Adipocyte (in vitro differentiated cells): ENCODE measurements at regions not wholly inside any gene's neighbourhood (a gene's known extent, or its start where the extent isn't known, plus 50 kb on each side); places are given as distances from the start of the nearest gene placed in this dataset.

Experiments used
- DNase-seq: peaks from one replicate; pipeline ENCODE4 v3.0.0-alpha.2; 2015; ENCODE audit warnings: low read depth
- H3K27me3 ChIP-seq: replicated peaks from 2 replicates; pipeline ENCODE4 v1.7.0; 2013; ENCODE audit warnings: mild to moderate bottlenecking, low read length, moderate library complexity; ENCODE audit not compliant: control insufficient read depth, insufficient read depth
- H3K36me3 ChIP-seq: 2 replicates; pipeline ENCODE4 v1.7.0; 2013; ENCODE audit warnings: low read length, mild to moderate bottlenecking, moderate library complexity; ENCODE audit not compliant: control insufficient read depth, insufficient read depth, severe bottlenecking
- H3K4me1 ChIP-seq: 2 replicates; pipeline ENCODE4 v1.7.0; 2013; ENCODE audit warnings: mild to moderate bottlenecking, low read length, moderate library complexity; ENCODE audit not compliant: control insufficient read depth, insufficient read depth
- H3K4me3 ChIP-seq: 2 replicates; pipeline ENCODE4 v1.7.0; 2013; ENCODE audit warnings: mild to moderate bottlenecking, low read length, moderate library complexity
- H3K9ac ChIP-seq: 2 replicates; pipeline ENCODE4 v1.7.0; 2013; ENCODE audit warnings: mild to moderate bottlenecking, low read length, moderate library complexity
- H3K9me3 ChIP-seq: 2 replicates; pipeline ENCODE4 v1.7.0; 2013; ENCODE audit warnings: mild to moderate bottlenecking, low read length, moderate library complexity; ENCODE audit not compliant: control insufficient read depth

DNA sequence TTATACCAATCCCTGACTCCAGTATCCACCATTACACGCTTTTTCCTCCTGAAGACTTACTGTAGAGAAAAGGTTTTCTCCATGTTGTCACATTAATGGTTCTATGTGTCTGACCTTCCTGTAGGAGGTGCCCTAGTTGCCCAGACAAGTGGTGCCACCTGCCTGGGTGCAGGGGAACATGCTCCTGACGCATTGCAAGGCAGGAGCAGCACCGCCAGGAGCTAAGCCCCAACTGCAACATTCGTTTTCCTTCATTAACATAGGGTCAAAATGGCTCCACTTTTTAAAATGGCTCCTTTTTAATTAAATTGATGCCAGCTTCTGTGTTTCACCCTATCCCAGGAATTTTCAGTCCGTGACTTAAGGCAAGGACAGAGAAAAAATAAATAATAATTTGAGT is 220.1 kb upstream of the SAMSN1 start:
- no peak overlapping the region for H3K9ac ChIP-seq
- H3K4me1 ChIP-seq, result no peaks in the 10 kb centered on the region
- no peaks in the 10 kb centered on the region for H3K9me3 ChIP-seq
- H3K36me3 ChIP-seq, result no peaks in the 10 kb centered on the region
- H3K4me3 ChIP-seq, result no peak overlapping the region
- no peaks in the 10 kb centered on the region for H3K27me3 ChIP-seq
- DNase-seq, result no peak

DNA sequence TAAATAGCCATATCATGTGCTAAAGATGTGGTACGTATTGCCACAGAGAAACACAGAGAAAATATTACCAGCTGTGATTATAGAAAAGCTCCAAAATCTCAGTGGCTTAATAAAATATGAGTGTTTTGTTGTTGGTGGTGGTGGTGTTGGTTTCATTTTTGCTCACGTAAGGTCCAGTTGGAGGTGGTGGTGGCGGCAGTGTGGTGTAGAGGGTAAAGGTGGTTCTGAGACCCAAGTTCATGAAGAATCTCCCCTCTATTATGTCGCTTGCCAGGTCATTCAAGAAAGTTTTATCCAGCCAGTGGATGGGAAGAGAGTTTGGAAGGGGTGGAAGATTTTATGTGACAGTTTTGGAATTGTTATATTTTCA is 217.6 kb upstream of the SAMSN1 start:
- no peak for DNase-seq
- Histone ChIP-seq H3K36me3 (no peaks in the 10 kb centered on the region), H3K4me1 (no peaks in the 10 kb centered on the region), H3K27me3 (no peaks in the 10 kb centered on the region), H3K4me3 (no peak overlapping the region), H3K9me3 (peaks cover 5% of the 10 kb centered on the region), H3K9ac (no peak overlapping the region)

DNA sequence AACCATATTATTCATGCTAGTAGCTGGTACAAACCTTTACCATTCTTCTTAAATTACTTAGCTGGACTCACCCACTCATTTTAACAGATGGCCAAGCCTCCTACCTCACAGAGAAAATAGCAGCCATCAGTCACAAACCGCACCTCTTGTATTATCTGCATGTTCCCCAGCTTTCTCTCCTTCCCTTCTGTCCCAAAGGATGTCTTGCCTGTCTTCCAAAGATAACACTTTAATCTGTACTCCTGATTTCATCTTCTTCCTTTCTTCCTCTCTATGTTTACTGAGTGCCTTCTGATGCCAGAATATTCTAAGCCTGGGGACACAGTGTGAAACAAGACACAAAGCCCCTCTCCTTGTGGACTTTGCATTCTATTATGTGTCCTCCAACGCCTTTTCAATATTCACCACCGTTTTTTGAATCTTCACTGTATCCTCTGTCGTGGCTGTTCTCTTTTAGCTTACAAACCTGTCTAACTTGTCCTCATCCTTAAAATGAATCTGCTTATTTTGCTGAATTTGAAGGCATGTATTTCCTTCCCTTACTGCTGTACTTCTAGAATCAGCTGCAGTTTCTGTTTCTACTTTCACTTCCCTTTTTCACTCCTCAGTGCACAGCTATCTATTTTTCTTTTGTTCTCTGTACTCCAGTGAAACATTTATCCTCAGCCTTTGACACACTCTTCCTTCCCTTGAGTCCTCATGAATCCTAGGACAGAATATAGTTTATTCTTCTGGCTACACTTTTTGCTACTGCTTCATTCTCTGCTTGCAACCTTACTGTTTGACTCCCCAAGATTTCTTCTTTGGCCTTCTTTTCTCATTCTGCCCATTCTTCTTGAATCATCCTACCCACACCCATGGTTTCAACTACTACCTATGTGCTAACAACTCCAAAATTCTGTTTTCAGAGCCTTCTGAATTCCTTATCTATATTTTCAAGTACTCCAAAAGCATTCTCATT is 216.9 kb upstream of the SAMSN1 start:
- H3K9me3 ChIP-seq, result peaks cover 5% of the 10 kb centered on the region
- H3K4me3 ChIP-seq, result no peak overlapping the region
- peak; percentile 6 for DNase-seq
- no peaks in the 10 kb centered on the region for H3K4me1 ChIP-seq
- H3K36me3 ChIP-seq, result no peaks in the 10 kb centered on the region
- H3K9ac ChIP-seq, result no peak overlapping the region
- no peaks in the 10 kb centered on the region for H3K27me3 ChIP-seq

DNA sequence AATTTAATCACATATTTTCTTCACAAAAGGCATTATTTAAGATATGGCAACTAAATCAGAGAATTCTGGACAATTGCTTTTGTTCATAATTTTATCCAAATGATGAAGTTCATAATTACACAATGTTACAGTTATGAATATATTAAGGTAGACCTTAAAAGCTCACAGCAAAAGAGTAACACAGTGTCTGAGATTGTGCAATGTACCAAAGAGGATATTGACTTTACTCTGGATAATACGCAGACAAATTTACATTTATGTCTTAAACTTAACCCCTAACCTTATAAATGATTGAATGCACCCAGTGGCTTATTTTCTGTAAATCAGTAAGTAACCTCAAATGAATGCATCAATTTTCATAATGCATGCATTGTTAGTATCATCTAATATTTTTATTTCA is 216.2 kb upstream of the SAMSN1 start:
- no peaks in the 10 kb centered on the region for H3K4me1 ChIP-seq
- H3K36me3 ChIP-seq, result no peaks in the 10 kb centered on the region
- no peak for DNase-seq
- peaks cover 5% of the 10 kb centered on the region for H3K9me3 ChIP-seq
- no peaks in the 10 kb centered on the region for H3K27me3 ChIP-seq
- H3K4me3 ChIP-seq, result no peak overlapping the region
- no peak overlapping the region for H3K9ac ChIP-seq

DNA sequence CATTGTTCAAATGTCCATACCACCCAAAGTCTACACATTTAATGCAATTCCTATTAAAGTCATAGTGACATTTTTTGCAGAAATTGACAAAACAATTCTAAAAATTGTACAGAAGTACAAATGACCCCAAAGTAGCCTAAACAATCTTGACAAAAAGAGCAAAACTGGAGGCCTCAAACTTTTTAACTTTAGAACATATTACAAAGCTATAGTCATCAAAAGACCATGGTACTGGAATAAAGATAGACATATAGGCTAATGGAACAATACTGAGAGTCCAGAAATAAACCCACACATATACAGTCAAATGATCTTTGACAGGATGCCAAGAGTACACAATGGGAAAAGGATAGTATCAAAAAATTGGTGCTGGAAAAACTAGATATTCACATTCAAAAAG is 213.2 kb upstream of the SAMSN1 start:
- Histone ChIP-seq H3K9ac (no peak overlapping the region), H3K9me3 (peaks cover 15% of the 10 kb centered on the region), H3K27me3 (no peaks in the 10 kb centered on the region), H3K4me1 (no peaks in the 10 kb centered on the region), H3K36me3 (no peaks in the 10 kb centered on the region), H3K4me3 (no peak overlapping the region)
- no peak for DNase-seq

DNA sequence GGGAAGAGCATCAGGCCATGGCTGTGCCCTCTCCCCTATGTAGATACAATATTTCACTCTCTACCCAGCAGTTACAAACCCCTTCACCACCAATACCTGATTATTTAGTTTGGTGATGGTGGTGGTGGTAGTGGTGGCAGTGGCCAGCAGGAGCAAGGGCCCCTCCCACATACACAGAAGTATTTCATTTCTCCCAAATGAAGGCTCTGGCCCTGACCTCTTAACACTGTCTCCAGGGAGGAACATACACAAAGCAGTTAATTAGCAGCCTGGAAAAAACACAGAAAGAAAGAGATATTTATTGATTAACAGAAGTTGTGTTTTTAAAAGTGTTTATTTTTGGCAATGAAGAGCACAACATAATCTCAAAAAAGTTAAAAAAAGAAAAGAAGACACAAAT is 212.7 kb upstream of the SAMSN1 start:
- no peak for DNase-seq
- Histone ChIP-seq H3K9me3 (peaks cover 15% of the 10 kb centered on the region), H3K4me1 (no peaks in the 10 kb centered on the region), H3K36me3 (no peaks in the 10 kb centered on the region), H3K27me3 (no peaks in the 10 kb centered on the region), H3K4me3 (no peak overlapping the region), H3K9ac (no peak overlapping the region)

DNA sequence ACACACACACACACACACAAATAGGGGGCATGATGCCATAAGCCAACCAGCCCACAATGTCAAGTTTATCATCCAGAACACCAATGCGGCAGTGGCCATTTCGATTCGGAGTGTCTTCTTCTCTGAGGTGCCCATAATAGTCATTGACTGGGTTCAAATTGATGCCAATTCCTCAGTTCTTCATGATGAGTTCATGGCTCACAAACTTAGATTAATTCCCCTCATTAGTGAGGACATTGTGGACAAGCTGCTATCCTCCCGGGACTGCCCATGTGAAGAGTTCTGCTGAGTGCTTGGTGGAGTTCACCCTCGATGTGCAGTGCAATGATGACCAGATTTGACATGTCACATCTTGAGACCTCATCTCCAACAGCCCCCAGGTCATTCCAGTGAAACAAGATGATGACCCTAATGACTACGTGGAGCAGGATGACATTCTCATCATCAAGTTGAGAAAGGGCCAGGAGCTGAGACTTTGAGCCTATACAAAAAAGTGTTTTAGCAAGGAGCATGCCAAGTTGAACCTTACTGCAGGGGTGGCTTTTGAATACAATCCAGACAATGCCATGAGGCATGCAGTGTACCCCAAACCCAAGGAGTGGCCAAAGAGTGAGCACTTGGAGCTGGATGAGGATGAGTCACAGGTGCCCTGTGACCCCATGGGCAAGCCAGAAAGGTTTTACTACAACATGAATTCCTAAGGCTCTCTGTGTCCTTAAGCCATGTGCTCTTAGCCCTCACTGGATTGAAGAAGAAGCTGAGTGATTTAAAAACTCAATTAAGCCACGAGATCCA is 211.6 kb upstream of the SAMSN1 start:
- no peaks in the 10 kb centered on the region for H3K27me3 ChIP-seq
- H3K9me3 ChIP-seq, result peaks cover 15% of the 10 kb centered on the region
- H3K4me3 ChIP-seq, result no peak overlapping the region
- DNase-seq, result no peak
- H3K9ac ChIP-seq, result no peak overlapping the region
- H3K36me3 ChIP-seq, result no peaks in the 10 kb centered on the region
- H3K4me1 ChIP-seq, result no peaks in the 10 kb centered on the region

DNA sequence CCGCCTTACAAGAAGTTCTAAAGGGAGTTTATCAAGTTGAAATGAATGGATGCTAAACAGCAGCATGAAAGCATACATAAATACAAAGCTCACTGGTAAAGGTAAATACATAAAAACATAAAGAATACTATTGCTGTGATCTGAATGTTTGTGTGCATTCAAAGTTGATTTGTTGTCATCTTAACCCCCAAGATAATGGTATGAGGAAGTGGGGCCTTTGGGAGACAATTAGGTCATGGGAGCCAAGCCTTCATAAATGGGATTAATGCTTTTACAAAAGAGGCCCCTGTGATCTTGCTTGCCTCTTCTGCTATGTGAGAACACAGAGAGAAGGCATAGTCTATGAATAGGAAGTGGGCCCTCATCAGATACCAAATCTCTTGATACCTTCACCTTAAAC is 209.0 kb upstream of the SAMSN1 start:
- Histone ChIP-seq H3K9me3 (peaks cover 15% of the 10 kb centered on the region), H3K27me3 (no peaks in the 10 kb centered on the region), H3K4me1 (no peaks in the 10 kb centered on the region), H3K9ac (no peak overlapping the region), H3K4me3 (no peak overlapping the region), H3K36me3 (no peaks in the 10 kb centered on the region)
- DNase-seq, result no peak

DNA sequence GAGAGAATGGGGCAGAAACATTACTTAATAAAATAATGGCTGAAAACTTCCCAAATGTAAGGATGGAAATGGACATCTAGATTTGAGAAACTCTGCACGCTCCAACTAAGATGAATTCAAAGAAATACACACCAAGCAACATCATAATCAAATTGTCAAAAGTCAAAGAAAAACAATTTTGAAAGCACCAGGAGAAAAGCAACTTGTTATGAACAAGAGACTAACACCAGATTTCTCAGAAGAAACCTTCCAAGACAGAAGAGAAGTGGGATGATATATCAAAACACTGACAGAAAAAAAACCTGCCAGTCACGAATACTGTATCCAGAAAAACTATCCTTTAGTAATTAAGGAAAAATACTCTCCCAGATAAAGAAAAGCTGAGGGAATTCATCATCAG is 208.6 kb upstream of the SAMSN1 start:
- Histone ChIP-seq H3K4me3 (no peak overlapping the region), H3K27me3 (no peaks in the 10 kb centered on the region), H3K36me3 (no peaks in the 10 kb centered on the region), H3K9me3 (peaks cover 15% of the 10 kb centered on the region), H3K9ac (no peak overlapping the region), H3K4me1 (no peaks in the 10 kb centered on the region)
- no peak for DNase-seq

DNA sequence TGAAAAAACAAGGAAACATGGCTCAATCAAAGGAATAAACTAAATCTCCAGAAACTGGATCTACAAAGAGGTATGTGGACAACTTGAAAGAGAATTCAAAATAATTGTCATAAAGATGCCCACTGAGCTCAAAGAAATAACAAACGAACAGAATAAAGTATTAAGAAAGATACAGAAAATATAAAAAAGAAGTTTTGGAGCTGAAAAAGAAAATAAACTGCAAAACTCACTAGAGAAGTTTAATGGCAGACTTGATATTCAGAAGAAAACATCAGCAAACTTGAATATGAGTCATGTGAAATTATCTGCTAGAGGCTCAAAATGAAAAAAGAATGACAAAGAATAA is 208.1 kb upstream of the SAMSN1 start:
- H3K36me3 ChIP-seq, result no peaks in the 10 kb centered on the region
- H3K27me3 ChIP-seq, result no peaks in the 10 kb centered on the region
- peaks cover 12% of the 10 kb centered on the region for H3K9me3 ChIP-seq
- no peak overlapping the region for H3K9ac ChIP-seq
- no peak for DNase-seq
- no peaks in the 10 kb centered on the region for H3K4me1 ChIP-seq
- no peak overlapping the region for H3K4me3 ChIP-seq

DNA sequence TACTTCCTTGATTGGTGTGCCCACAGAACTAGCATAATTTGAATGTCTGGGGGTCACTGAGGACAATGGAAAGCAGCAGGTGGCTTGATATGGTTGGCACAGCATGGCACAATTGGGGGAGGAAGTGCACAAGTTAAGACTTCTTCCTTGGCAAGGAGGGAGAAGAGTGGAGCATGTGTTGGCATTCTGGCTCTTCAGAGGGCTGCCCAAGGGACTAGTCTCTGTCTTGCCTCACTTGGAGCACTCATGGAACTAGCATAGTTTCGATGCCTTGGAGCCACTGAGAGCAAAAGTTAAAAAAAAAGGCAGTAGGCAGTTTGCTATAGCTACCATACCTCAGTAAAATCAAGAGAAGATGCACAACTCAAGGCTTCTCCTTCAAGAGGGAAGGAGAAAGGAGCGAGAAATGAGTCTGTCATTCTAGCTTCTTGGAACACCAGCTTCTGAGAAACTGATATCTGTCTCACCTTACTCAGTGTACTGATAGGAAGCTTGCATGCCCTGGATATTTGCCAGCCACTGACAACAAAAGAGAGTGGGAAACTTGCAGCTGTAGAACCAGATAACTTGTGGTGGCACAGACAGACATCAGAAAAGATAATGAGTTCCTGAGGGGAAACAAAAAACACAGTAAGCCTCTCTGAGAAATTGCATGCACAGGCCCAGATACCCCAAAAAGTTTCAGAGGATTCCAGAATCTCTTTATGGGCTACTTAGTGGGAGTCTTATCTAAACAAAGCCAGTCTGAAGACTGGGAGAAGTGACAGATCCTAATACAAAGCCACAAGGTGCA is 207.5 kb upstream of the SAMSN1 start:
- Histone ChIP-seq H3K4me3 (no peak overlapping the region), H3K4me1 (no peaks in the 10 kb centered on the region), H3K36me3 (no peaks in the 10 kb centered on the region), H3K9me3 (peaks cover 9% of the 10 kb centered on the region), H3K27me3 (no peaks in the 10 kb centered on the region), H3K9ac (no peak overlapping the region)
- DNase-seq, result no peak
